ENCODE measurements at regions not wholly inside any gene's neighbourhood (a gene's known extent, or its start where the extent isn't known, plus 50 kb on each side); places are given as distances from the start of the nearest gene placed in this dataset.

- no peak for DNase-seq
Measured at GRCh38 chr10:131676800-131677421, 223.9 kb upstream of the PPP2R2D start.

GRCh38 chr10:131677671-131678070 lies 223.1 kb upstream of the PPP2R2D start:
- no peak for DNase-seq

GRCh38 chr10:131678171-131678570 lies 222.6 kb upstream of the PPP2R2D start:
- no peak for DNase-seq

- DNase-seq, result no peak
Measured at GRCh38 chr10:131678613-131679012, 222.2 kb upstream of the PPP2R2D start.

GRCh38 chr10:131679926-131680325 lies 220.9 kb upstream of the PPP2R2D start:
- DNase-seq, result no peak

GRCh38 chr10:131681122-131681521 lies 219.7 kb upstream of the PPP2R2D start:
- no peak for DNase-seq

- DNase-seq, result no peak
Measured at GRCh38 chr10:131681656-131682055, 219.2 kb upstream of the PPP2R2D start.

- DNase-seq, result no peak
Measured at GRCh38 chr10:131682271-131682962, 218.4 kb upstream of the PPP2R2D start.

- no peak for DNase-seq
Measured at GRCh38 chr10:131683281-131683861, 217.4 kb upstream of the PPP2R2D start.

- DNase-seq, result no peak
Measured at GRCh38 chr10:131683941-131684340, 216.9 kb upstream of the PPP2R2D start.

GRCh38 chr10:131685007-131685406 lies 215.8 kb upstream of the PPP2R2D start:
- DNase-seq, result no peak

- DNase-seq, result no peak
Measured at GRCh38 chr10:131685576-131685975, 215.2 kb upstream of the PPP2R2D start.

- DNase-seq, result no peak
Measured at GRCh38 chr10:131686781-131687420, 213.9 kb upstream of the PPP2R2D start.

- DNase-seq, result no peak
Measured at GRCh38 chr10:131688304-131688703, 212.5 kb upstream of the PPP2R2D start.

GRCh38 chr10:131689016-131689415 lies 211.8 kb upstream of the PPP2R2D start:
- DNase-seq, result no peak

GRCh38 chr10:131689486-131689885 lies 211.3 kb upstream of the PPP2R2D start:
- no peak for DNase-seq

GRCh38 chr10:131689954-131690757 lies 210.7 kb upstream of the PPP2R2D start:
- DNase-seq, result no peak

- DNase-seq, result no peak
Measured at GRCh38 chr10:131690805-131691239, 210.0 kb upstream of the PPP2R2D start.

- no peak for DNase-seq
Measured at GRCh38 chr10:131691481-131692090, 209.2 kb upstream of the PPP2R2D start.

GRCh38 chr10:131692176-131692575 lies 208.6 kb upstream of the PPP2R2D start:
- DNase-seq, result no peak

GRCh38 chr10:131692686-131693334 lies 208.0 kb upstream of the PPP2R2D start:
- no peak for DNase-seq

- no peak for DNase-seq
Measured at GRCh38 chr10:131693766-131694165, 207.0 kb upstream of the PPP2R2D start.
